ENCODE measurements at regions not wholly inside any gene's neighbourhood (a gene's known extent, or its start where the extent isn't known, plus 50 kb on each side); places are given as distances from the start of the nearest gene placed in this dataset.

- no peak for TF ChIP-seq POLR2A (IDR thresholded peaks at IDR 0.05; ENCODE audit: borderline replicate concordance, extremely low read depth, insufficient read depth, insufficient read length)
- TF ChIP-seq CTCF (IDR thresholded peaks at IDR 0.05 in 2 of 3, conservative IDR thresholded peaks at IDR 0.05 in 1 of 3; ENCODE audit: borderline replicate concordance in 1 of 3, insufficient read depth in 1 of 3, low read depth in 2 of 3, low read length in 2 of 3): no peak
- TF ChIP-seq TCF7L2 (IDR thresholded peaks at IDR 0.05; ENCODE audit: borderline replicate concordance, extremely low read depth, insufficient read depth, insufficient read length): no peak
- TF ChIP-seq POLR2AphosphoS5 (IDR thresholded peaks at IDR 0.05; ENCODE audit: low read depth, low read length): no peak
- no peak for TF ChIP-seq ZBTB33 (IDR thresholded peaks at IDR 0.05; ENCODE audit: extremely low read depth, insufficient replicate concordance, low read length)
Observed at GRCh38 chr5:180424094-180424493, 70.1 kb upstream of the CNOT6 start.
